GM12873 (cell line): ENCODE measurements at regions not wholly inside any gene's neighbourhood (a gene's known extent, or its start where the extent isn't known, plus 50 kb on each side); places are given as distances from the start of the nearest gene placed in this dataset.

ENCODE experiments used
- TF ChIP-seq, protein P1 (sequence below): IDR thresholded peaks from 2 replicates; pipeline ENCODE4 v1.5.1; 2012; ENCODE audit warnings: low read depth, mild to moderate bottlenecking, moderate library complexity, low read length, control low read depth; ENCODE audit not compliant: insufficient read depth; ENCODE audit errors: missing control alignments

GRCh38 chr1:38615680-38616079 is 243.9 kb downstream of the RRAGC start:
- TF ChIP-seq, protein P1, sequence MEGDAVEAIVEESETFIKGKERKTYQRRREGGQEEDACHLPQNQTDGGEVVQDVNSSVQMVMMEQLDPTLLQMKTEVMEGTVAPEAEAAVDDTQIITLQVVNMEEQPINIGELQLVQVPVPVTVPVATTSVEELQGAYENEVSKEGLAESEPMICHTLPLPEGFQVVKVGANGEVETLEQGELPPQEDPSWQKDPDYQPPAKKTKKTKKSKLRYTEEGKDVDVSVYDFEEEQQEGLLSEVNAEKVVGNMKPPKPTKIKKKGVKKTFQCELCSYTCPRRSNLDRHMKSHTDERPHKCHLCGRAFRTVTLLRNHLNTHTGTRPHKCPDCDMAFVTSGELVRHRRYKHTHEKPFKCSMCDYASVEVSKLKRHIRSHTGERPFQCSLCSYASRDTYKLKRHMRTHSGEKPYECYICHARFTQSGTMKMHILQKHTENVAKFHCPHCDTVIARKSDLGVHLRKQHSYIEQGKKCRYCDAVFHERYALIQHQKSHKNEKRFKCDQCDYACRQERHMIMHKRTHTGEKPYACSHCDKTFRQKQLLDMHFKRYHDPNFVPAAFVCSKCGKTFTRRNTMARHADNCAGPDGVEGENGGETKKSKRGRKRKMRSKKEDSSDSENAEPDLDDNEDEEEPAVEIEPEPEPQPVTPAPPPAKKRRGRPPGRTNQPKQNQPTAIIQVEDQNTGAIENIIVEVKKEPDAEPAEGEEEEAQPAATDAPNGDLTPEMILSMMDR = peak; percentile 47

GRCh38 chr1:38614861-38615260 is 244.7 kb downstream of the RRAGC start:
- TF ChIP-seq, protein P1 = no peak

DNA sequence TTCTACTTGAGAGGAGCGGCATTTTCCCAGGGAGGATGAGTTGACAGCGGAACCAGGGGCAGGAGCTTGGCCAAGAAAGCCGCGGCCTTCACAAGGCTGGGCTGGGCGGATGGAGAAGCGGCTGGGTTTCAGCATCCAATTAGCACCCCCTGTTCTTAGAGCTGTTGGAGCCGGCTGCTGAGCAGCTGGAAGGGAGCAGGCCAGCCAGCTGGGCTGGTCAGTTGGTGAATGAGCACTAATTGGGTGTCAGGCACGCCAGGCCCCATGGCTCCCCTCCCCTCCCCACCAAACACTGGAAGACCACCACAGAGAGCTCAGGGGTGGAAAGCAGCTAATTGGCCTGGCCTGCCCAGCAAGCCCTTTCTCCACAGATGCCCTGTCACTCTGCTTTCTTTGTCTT is 245.6 kb downstream of the RRAGC start:
- TF ChIP-seq, protein P1 = no peak

GRCh38 chr1:38612951-38613350 is 246.6 kb downstream of the RRAGC start:
- TF ChIP-seq, protein P1 = no peak

DNA sequence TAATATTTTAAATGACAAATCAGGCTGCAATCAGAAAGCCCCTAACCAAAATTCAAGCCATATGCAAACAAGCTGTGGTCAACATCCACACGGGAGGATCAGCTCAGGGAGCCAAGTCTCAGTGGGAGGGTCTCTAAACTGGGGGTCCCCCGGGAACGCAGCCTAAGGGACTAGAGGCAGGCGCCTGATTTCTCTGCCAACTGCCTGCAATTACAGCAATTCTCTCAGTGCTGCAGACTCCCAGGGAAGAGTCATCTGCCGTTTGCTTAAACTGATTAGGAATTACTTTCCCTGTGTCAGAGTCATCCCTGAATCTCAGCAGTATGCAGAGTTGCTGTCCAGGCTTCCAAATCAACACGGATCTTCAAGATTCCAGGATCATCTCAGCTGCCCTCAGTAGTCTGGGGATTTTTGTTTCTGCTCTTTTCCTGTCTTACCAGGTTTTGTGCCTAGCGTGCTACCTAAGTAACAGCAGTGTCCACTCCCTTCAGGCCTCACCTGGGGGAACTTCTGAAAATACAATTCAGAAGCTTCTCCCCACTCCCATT is 247.8 kb downstream of the RRAGC start:
- TF ChIP-seq, protein P1 = no peak

DNA sequence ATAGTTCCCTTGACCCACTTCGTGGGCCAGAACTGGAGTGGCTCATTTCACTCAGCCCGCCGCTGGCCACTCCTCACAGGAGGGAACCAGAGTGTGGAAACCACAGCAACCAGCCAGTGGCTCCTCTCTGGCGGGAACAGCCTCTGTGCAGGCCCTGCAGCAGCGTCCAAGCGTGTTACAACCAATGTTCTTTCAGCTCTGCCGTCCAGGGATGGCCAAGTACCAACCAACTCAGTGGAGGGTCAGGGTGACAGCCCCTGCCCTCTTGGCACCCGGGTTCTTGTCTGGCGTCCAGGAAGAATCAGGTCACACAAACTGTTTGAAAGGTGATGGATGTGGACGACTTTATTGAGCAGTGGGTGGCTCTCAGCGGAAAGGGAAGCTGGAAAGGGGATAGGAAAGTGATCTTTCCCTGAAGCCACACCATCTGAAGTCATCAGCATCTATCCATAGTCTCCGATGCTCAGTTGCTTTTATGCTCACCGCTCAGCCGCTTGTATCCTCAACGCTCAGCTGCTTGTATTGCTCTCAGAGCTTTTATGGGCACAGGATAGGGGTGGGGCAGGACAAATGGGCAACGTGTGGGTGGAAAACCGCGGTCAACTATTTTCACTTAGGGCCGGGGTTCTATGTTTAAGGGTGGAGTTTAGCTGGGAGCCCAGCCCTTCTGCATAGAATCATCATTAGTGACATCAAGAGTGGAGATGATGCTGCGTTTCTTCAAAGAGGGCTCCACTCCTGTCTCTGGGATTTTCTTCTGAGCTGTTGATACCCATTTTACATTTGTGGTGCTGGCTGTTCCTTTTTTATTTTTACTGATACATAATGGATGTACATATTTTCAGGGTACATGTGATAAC is 250.2 kb downstream of the RRAGC start:
- TF ChIP-seq, protein P1 = no peak

GRCh38 chr1:38608202-38608864 is 251.2 kb downstream of the RRAGC start:
- TF ChIP-seq, protein P1 = peak; percentile 70
